ENCODE measurements at regions not wholly inside any gene's neighbourhood (a gene's known extent, or its start where the extent isn't known, plus 50 kb on each side); places are given as distances from the start of the nearest gene placed in this dataset.

DNA sequence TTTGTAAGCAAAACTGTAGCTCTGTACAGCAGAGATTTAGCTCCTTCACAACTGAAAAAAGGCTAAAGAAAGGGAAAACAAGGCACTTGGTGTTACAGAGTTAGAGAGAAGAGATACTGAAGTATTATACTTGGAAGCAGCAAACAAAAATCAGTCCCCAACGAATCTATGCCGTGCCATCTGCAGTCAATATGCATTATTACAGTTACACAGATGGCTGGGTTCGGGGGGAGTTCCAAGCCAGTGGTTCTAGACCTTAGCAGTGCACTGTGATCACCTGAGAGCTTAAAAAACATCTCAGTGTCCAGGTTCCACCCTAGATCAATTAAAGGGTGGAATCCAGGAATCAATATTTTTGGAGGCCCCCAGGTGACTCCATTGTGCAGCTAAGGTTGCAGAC lies 489.9 kb downstream of the SHISA9 start (continued):
- TF ChIP-seq, protein P1, sequence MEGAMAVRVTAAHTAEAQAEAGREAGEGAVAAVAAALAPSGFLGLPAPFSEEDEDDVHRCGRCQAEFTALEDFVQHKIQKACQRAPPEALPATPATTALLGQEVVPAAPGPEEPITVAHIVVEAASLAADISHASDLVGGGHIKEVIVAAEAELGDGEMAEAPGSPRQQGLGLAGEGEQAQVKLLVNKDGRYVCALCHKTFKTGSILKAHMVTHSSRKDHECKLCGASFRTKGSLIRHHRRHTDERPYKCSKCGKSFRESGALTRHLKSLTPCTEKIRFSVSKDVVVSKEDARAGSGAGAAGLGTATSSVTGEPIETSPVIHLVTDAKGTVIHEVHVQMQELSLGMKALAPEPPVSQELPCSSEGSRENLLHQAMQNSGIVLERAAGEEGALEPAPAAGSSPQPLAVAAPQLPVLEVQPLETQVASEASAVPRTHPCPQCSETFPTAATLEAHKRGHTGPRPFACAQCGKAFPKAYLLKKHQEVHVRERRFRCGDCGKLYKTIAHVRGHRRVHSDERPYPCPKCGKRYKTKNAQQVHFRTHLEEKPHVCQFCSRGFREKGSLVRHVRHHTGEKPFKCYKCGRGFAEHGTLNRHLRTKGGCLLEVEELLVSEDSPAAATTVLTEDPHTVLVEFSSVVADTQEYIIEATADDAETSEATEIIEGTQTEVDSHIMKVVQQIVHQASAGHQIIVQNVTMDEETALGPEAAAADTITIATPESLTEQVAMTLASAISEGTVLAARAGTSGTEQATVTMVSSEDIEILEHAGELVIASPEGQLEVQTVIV (CRISPR knock-in tag; IDR thresholded peaks at IDR 0.05; ENCODE audit: borderline replicate concordance) = no peak
- TF ChIP-seq, protein P2, sequence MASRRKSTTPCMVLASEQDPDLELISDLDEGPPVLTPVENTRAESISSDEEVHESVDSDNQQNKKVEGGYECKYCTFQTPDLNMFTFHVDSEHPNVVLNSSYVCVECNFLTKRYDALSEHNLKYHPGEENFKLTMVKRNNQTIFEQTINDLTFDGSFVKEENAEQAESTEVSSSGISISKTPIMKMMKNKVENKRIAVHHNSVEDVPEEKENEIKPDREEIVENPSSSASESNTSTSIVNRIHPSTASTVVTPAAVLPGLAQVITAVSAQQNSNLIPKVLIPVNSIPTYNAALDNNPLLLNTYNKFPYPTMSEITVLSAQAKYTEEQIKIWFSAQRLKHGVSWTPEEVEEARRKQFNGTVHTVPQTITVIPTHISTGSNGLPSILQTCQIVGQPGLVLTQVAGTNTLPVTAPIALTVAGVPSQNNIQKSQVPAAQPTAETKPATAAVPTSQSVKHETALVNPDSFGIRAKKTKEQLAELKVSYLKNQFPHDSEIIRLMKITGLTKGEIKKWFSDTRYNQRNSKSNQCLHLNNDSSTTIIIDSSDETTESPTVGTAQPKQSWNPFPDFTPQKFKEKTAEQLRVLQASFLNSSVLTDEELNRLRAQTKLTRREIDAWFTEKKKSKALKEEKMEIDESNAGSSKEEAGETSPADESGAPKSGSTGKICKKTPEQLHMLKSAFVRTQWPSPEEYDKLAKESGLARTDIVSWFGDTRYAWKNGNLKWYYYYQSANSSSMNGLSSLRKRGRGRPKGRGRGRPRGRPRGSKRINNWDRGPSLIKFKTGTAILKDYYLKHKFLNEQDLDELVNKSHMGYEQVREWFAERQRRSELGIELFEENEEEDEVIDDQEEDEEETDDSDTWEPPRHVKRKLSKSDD (conservative IDR thresholded peaks at IDR 0.05; ENCODE audit: low read length) = no peak
- TF ChIP-seq CCAR2 (IDR thresholded peaks at IDR 0.05; ENCODE audit: low read depth, low read length) = no peak

DNA sequence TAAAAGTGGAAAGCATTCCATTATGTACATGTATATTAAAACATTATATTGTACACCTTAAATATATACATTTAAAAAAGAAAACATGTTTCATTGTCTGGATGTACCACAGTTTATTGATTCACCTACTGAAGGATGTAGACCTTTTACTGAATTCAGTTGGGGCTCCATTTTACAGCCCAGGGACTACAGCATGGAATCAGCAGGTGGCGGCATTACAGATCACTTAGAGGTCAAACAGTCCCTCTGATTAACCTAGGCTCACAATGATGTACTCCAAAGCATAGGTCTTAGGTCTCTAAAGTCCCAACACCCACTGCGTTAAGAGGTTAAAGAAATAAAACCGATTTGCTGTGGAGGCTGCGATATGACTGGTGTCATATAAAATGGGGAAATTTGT lies 490.9 kb downstream of the SHISA9 start:
- H2AFZ ChIP-seq (ENCODE audit: low read depth, low read length) = no peak overlapping the region
- 0% methylated on average over 4 of the region's 4 CpGs for WGBS (ENCODE audit: insufficient coverage, low coverage, missing lambda C conversion rate)
- TF ChIP-seq, protein P3, sequence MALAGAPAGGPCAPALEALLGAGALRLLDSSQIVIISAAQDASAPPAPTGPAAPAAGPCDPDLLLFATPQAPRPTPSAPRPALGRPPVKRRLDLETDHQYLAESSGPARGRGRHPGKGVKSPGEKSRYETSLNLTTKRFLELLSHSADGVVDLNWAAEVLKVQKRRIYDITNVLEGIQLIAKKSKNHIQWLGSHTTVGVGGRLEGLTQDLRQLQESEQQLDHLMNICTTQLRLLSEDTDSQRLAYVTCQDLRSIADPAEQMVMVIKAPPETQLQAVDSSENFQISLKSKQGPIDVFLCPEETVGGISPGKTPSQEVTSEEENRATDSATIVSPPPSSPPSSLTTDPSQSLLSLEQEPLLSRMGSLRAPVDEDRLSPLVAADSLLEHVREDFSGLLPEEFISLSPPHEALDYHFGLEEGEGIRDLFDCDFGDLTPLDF (CRISPR knock-in tag; IDR thresholded peaks at IDR 0.05) = no peak
- TF ChIP-seq, protein P4, sequence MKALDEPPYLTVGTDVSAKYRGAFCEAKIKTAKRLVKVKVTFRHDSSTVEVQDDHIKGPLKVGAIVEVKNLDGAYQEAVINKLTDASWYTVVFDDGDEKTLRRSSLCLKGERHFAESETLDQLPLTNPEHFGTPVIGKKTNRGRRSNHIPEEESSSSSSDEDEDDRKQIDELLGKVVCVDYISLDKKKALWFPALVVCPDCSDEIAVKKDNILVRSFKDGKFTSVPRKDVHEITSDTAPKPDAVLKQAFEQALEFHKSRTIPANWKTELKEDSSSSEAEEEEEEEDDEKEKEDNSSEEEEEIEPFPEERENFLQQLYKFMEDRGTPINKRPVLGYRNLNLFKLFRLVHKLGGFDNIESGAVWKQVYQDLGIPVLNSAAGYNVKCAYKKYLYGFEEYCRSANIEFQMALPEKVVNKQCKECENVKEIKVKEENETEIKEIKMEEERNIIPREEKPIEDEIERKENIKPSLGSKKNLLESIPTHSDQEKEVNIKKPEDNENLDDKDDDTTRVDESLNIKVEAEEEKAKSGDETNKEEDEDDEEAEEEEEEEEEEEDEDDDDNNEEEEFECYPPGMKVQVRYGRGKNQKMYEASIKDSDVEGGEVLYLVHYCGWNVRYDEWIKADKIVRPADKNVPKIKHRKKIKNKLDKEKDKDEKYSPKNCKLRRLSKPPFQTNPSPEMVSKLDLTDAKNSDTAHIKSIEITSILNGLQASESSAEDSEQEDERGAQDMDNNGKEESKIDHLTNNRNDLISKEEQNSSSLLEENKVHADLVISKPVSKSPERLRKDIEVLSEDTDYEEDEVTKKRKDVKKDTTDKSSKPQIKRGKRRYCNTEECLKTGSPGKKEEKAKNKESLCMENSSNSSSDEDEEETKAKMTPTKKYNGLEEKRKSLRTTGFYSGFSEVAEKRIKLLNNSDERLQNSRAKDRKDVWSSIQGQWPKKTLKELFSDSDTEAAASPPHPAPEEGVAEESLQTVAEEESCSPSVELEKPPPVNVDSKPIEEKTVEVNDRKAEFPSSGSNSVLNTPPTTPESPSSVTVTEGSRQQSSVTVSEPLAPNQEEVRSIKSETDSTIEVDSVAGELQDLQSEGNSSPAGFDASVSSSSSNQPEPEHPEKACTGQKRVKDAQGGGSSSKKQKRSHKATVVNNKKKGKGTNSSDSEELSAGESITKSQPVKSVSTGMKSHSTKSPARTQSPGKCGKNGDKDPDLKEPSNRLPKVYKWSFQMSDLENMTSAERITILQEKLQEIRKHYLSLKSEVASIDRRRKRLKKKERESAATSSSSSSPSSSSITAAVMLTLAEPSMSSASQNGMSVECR (CRISPR knock-in tag; IDR thresholded peaks at IDR 0.05) = no peak
- no peak for TF ChIP-seq MAFG (tag; conservative IDR thresholded peaks at IDR 0.05)
- TF ChIP-seq, protein P5, sequence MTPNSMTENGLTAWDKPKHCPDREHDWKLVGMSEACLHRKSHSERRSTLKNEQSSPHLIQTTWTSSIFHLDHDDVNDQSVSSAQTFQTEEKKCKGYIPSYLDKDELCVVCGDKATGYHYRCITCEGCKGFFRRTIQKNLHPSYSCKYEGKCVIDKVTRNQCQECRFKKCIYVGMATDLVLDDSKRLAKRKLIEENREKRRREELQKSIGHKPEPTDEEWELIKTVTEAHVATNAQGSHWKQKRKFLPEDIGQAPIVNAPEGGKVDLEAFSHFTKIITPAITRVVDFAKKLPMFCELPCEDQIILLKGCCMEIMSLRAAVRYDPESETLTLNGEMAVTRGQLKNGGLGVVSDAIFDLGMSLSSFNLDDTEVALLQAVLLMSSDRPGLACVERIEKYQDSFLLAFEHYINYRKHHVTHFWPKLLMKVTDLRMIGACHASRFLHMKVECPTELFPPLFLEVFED (CRISPR knock-in tag; conservative IDR thresholded peaks at IDR 0.05) = no peak
- no peak for TF ChIP-seq PHB2 (IDR thresholded peaks at IDR 0.05; ENCODE audit: low read depth)

More for the DNA sequence above, 490.9 kb downstream of the SHISA9 start:
- H3K9me1 ChIP-seq (ENCODE audit: control insufficient read depth, insufficient read depth, low read length) = no peaks in the 10 kb centered on the region
- H3K9ac ChIP-seq (ENCODE audit: insufficient read depth in 1 of 2, low read depth in 2 of 2, low read length in 2 of 2) = no peak overlapping the region
- CTCF ChIA-PET (ENCODE audit: low intra/inter-chr PET ratio) = no interaction called here
- no peak overlapping the region for H3K4me2 ChIP-seq (ENCODE audit: insufficient read depth, low read length)
- no peaks in the 10 kb centered on the region for H3K27me3 ChIP-seq (ENCODE audit: control insufficient read depth in 2 of 2, insufficient read depth in 2 of 2, low read length in 2 of 2)
- BruUV-seq (replicated peaks) = no TSS peak
- no peaks in the 10 kb centered on the region for H3K4me1 ChIP-seq (replicated peaks in 1 of 2; ENCODE audit: control insufficient read depth in 2 of 2, insufficient read depth in 2 of 2, low read length in 2 of 2)
- in situ Hi-C loops (cut with MboI) (no loop called here), intact Hi-C loops (cut with micrococcal nuclease) (no loop called here)
- H3K79me2 ChIP-seq (ENCODE audit: control insufficient read depth, insufficient read depth, low read length) = no peaks in the 10 kb centered on the region
- no peaks in the 10 kb centered on the region for H3K9me3 ChIP-seq (replicated peaks; ENCODE audit: control insufficient read depth, insufficient read depth, low read depth, low read length)
- FAIRE-seq = no peak
- POLR2A ChIA-PET = no interaction called here
- no peak overlapping the region for H3K4me3 ChIP-seq
- H4K20me1 ChIP-seq (replicated peaks; ENCODE audit: control insufficient read depth, insufficient read depth, low read length) = no peaks in the 10 kb centered on the region
- ATAC-seq = no peak
- H3K27ac ChIP-seq (ENCODE audit: extremely low read depth, low read depth, low read length) = no peak overlapping the region
- DNase-seq (ENCODE audit: extremely low read depth in 1 of 4, low spot score in 3 of 4) = no peak
- H3K36me3 ChIP-seq (ENCODE audit: control insufficient read depth, insufficient read depth, low read length) = no peaks in the 10 kb centered on the region
